ENCODE measurements at regions not wholly inside any gene's neighbourhood (a gene's known extent, or its start where the extent isn't known, plus 50 kb on each side); places are given as distances from the start of the nearest gene placed in this dataset.

DNA sequence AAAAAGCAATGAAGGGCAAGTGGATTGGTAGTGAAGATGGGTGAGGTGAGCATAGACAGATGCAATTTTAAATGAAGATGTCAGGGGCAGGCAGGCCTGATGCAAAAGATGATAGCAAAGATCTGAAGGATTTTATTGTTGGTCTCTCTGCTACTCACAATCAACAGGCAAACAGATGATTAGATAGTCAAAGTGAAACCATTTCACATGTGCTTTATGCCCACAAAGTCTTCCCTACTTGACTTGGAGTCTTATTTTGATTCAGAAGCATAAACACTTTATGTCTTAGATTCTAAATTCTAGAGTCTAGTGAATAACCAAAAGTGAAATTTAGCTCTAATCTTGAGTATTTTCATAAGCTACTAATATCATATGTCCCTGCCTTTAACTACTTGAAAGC lies 153.8 kb upstream of the HNRNPA3 start:
- no peaks in the 10 kb centered on the region for H3K9me3 Mint-ChIP-seq
- H3K27me3 Mint-ChIP-seq (ENCODE audit: insufficient read depth), result peaks cover 5% of the 10 kb centered on the region; the same call in 1 of the 2 replicates
- no peaks in the 10 kb centered on the region for H3K36me3 Mint-ChIP-seq (ENCODE audit: low read depth)
- peaks cover 3% of the 10 kb centered on the region; the same call in 1 of the 2 replicates for H3K4me1 Mint-ChIP-seq (ENCODE audit: low read depth)
- TF ChIP-seq, protein P1, sequence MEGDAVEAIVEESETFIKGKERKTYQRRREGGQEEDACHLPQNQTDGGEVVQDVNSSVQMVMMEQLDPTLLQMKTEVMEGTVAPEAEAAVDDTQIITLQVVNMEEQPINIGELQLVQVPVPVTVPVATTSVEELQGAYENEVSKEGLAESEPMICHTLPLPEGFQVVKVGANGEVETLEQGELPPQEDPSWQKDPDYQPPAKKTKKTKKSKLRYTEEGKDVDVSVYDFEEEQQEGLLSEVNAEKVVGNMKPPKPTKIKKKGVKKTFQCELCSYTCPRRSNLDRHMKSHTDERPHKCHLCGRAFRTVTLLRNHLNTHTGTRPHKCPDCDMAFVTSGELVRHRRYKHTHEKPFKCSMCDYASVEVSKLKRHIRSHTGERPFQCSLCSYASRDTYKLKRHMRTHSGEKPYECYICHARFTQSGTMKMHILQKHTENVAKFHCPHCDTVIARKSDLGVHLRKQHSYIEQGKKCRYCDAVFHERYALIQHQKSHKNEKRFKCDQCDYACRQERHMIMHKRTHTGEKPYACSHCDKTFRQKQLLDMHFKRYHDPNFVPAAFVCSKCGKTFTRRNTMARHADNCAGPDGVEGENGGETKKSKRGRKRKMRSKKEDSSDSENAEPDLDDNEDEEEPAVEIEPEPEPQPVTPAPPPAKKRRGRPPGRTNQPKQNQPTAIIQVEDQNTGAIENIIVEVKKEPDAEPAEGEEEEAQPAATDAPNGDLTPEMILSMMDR (IDR thresholded peaks at IDR 0.05), result no peak
- H3K27ac Mint-ChIP-seq, result no peak overlapping the region
- no peak overlapping the region for H3K4me3 Mint-ChIP-seq
- DNase-seq, result no peak

- Mint-ChIP-seq H3K36me3 (ENCODE audit: low read depth) (no peaks in the 10 kb centered on the region), H3K4me3 (no peak overlapping the region), H3K9me3 (no peaks in the 10 kb centered on the region), H3K4me1 (ENCODE audit: low read depth) (no peaks in the 10 kb centered on the region), H3K27ac (no peak overlapping the region), H3K27me3 (ENCODE audit: insufficient read depth) (peaks cover 5% of the 10 kb centered on the region; the same call in 1 of the 2 replicates)
- DNase-seq, result no peak
- TF ChIP-seq, protein P1 (IDR thresholded peaks at IDR 0.05), result no peak
Measured at GRCh38 chr2:177059293-177059692, 153.3 kb upstream of the HNRNPA3 start.

GRCh38 chr2:177063331-177063730 lies 149.3 kb upstream of the HNRNPA3 start:
- Mint-ChIP-seq H3K4me1 (ENCODE audit: low read depth) (no peaks in the 10 kb centered on the region), H3K27me3 (ENCODE audit: insufficient read depth) (peaks cover 2% of the 10 kb centered on the region; the same call in 1 of the 2 replicates), H3K27ac (no peak overlapping the region), H3K4me3 (no peak overlapping the region), H3K36me3 (ENCODE audit: low read depth) (no peaks in the 10 kb centered on the region), H3K9me3 (no peaks in the 10 kb centered on the region)
- no peak for DNase-seq
- TF ChIP-seq, protein P1 (IDR thresholded peaks at IDR 0.05), result no peak

DNA sequence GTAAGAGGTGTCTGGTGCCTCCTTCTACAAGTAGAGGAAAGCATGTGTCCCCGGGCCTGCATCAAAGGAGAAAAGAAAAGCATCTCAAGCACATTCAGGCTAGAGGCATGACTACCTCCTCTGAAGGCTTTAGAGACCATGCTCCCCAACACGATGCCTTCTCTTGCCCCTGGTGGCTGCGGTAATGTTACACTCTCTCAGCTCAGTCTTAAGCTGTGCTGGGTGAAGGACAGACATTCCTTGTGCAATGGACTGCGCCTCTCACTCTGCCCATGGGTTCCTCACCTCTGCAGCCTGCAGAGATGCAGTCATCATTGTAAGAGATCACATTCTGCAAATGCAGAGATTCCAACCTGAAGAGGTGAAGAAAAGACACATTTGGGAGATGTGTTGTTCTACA lies 148.2 kb upstream of the HNRNPA3 start:
- H3K27me3 Mint-ChIP-seq (ENCODE audit: insufficient read depth), result peaks cover 2% of the 10 kb centered on the region
- H3K27ac Mint-ChIP-seq, result no peak overlapping the region
- no peaks in the 10 kb centered on the region for H3K36me3 Mint-ChIP-seq (ENCODE audit: low read depth)

DNA sequence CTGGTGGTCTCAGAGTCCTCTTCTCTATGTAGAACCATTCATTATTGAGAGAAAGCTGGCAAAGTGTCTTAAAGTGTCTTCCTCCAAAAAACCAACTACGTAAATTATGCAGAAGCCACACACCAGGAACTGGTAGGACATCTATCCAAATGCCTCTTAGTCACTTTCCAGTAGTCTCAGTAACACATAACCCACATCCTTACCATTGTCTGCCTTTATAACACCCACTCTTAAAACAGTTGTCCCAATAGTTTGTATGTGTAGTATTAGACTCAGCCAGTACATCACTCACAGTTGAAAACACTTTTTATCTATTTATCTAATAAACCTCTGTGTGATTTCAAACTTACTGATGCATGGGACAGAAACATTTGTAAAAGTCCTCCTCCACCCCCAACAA lies 143.6 kb upstream of the HNRNPA3 start:
- H3K4me3 Mint-ChIP-seq, result no peak overlapping the region
- no peaks in the 10 kb centered on the region for H3K4me1 Mint-ChIP-seq (ENCODE audit: low read depth)
- DNase-seq, result no peak
- H3K27ac Mint-ChIP-seq, result no peak overlapping the region
- no peaks in the 10 kb centered on the region for H3K9me3 Mint-ChIP-seq
- TF ChIP-seq, protein P1 (IDR thresholded peaks at IDR 0.05), result no peak
- no peaks in the 10 kb centered on the region for H3K36me3 Mint-ChIP-seq (ENCODE audit: low read depth)
- H3K27me3 Mint-ChIP-seq (ENCODE audit: insufficient read depth), result no peaks in the 10 kb centered on the region; the same call in 1 of the 2 replicates

More for the DNA sequence above, 148.2 kb upstream of the HNRNPA3 start:
- no peak overlapping the region for H3K4me3 Mint-ChIP-seq
- TF ChIP-seq, protein P1 (IDR thresholded peaks at IDR 0.05), result no peak
- H3K9me3 Mint-ChIP-seq, result no peaks in the 10 kb centered on the region
- no peaks in the 10 kb centered on the region for H3K4me1 Mint-ChIP-seq (ENCODE audit: low read depth)
- DNase-seq, result no peak

DNA sequence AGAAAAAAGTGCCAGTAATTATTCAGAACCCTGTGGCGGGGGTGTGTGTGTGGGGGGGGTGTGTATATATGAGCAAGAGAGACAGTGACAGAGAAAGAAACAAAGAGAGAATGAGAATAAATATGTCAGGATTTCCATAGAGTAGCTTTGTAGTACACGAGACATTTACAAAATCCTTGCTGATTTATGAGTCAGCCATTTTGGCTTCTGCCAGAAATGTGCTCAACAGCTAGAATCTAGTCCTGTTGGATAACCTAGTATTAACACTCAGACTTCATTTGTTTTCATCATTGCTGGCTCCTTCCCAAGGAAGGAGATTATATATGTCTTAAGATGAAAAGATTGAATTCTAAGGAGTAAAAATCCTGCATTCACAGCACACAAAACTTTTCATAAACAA lies 140.5 kb upstream of the HNRNPA3 start:
- Mint-ChIP-seq H3K27me3 (ENCODE audit: insufficient read depth) (no peaks in the 10 kb centered on the region; the same call in 1 of the 2 replicates), H3K4me3 (no peak overlapping the region), H3K27ac (no peak overlapping the region), H3K9me3 (no peaks in the 10 kb centered on the region), H3K36me3 (ENCODE audit: low read depth) (no peaks in the 10 kb centered on the region), H3K4me1 (ENCODE audit: low read depth) (no peaks in the 10 kb centered on the region)
- DNase-seq, result no peak
- TF ChIP-seq, protein P1 (IDR thresholded peaks at IDR 0.05), result no peak
